Mammary epithelial cell (primary cell): ENCODE measurements at regions not wholly inside any gene's neighbourhood (a gene's known extent, or its start where the extent isn't known, plus 50 kb on each side); places are given as distances from the start of the nearest gene placed in this dataset.
"Not testable (repeated sequence)": the region's sequence is repeated elsewhere in the genome, so short reads cannot be mapped to it uniquely, and the experiment has no call there.

ENCODE experiments used
- CTCF ChIP-seq, 2 donors: IDR thresholded peaks in 1 of 2; conservative IDR thresholded peaks in 1 of 2; 2 replicates each; pipeline ENCODE4 v1.5.1; 2011 to 2012; ENCODE audit warnings: inconsistent platforms in 2 of 2, low read length in 2 of 2, mild to moderate bottlenecking in 2 of 2, control low read depth in 1 of 2, low read depth in 1 of 2; ENCODE audit not compliant: insufficient read depth in 1 of 2; ENCODE audit errors: extremely low read depth in 1 of 2
- EZH2 ChIP-seq: IDR thresholded peaks from 2 replicates; pipeline ENCODE4 v1.6.1; 2012; ENCODE audit warnings: low read length, inconsistent platforms, borderline replicate concordance

- TF ChIP-seq CTCF (conservative IDR thresholded peaks at IDR 0.05 in 1 of 2, IDR thresholded peaks at IDR 0.05 in 1 of 2; ENCODE audit: extremely low read depth in 1 of 2, insufficient read depth in 1 of 2, low read depth in 1 of 2, low read length in 2 of 2); EZH2: not testable (repeated sequence)
Observed at GRCh38 chr21:6070213-6070612, 4451.2 kb upstream of the TPTE start.
